Neuronal stem cell (in vitro differentiated cells): ENCODE measurements at regions not wholly inside any gene's neighbourhood (a gene's known extent, or its start where the extent isn't known, plus 50 kb on each side); places are given as distances from the start of the nearest gene placed in this dataset.

Experiments
- DNase-seq: peaks from one replicate; pipeline ENCODE4 v3.0.0-alpha.2; 2013; ENCODE audit warnings: low spot score
- H2AFZ ChIP-seq: one replicate; pipeline ENCODE4 v1.6.1; 2013; ENCODE audit warnings: mild to moderate bottlenecking, low read length, inconsistent platforms
- H2AK5ac ChIP-seq: 2 replicates; pipeline ENCODE4 v1.6.1; 2013; ENCODE audit warnings: low read depth, mild to moderate bottlenecking, inconsistent platforms, low read length, moderate library complexity, mixed read lengths
- H2BK120ac ChIP-seq: 2 replicates; pipeline ENCODE4 v1.6.1; 2013; ENCODE audit warnings: low read depth, mild to moderate bottlenecking, inconsistent platforms, low read length, moderate library complexity, mixed read lengths
- H2BK12ac ChIP-seq: one replicate; pipeline ENCODE4 v1.6.1; 2013; ENCODE audit warnings: low read length, inconsistent platforms
- H2BK15ac ChIP-seq: 2 replicates; pipeline ENCODE4 v1.6.1; 2013; ENCODE audit warnings: mild to moderate bottlenecking, low read length, inconsistent platforms, mixed read lengths
- H2BK5ac ChIP-seq: one replicate; pipeline ENCODE4 v1.6.1; 2013; ENCODE audit warnings: inconsistent platforms, mild to moderate bottlenecking, low read length, moderate library complexity
- H3K14ac ChIP-seq: one replicate; pipeline ENCODE4 v1.6.1; 2013; ENCODE audit warnings: low read length, inconsistent platforms
- H3K18ac ChIP-seq: 2 replicates; pipeline ENCODE4 v1.6.1; 2013; ENCODE audit warnings: low read length, inconsistent platforms
- H3K23ac ChIP-seq: 2 replicates; pipeline ENCODE4 v1.6.1; 2013; ENCODE audit warnings: low read depth, mild to moderate bottlenecking, mixed read lengths, low read length, inconsistent platforms; ENCODE audit not compliant: poor library complexity
- H3K27ac ChIP-seq: replicated peaks from 3 replicates; pipeline ENCODE4 v1.5.1; 2013; ENCODE audit warnings: low read length, inconsistent platforms
- H3K27me3 ChIP-seq, 3 experiments: 2 replicates each; pipeline ENCODE4 v1.6.1; 2013; ENCODE audit warnings: low read length in 3 of 3, mild to moderate bottlenecking in 2 of 3, inconsistent platforms in 1 of 3, low read depth in 1 of 3, mixed read lengths in 1 of 3, moderate library complexity in 1 of 3; ENCODE audit not compliant: control insufficient read depth in 3 of 3, insufficient read depth in 3 of 3
- H3K36me3 ChIP-seq, 2 donors: replicated peaks in 1 of 2; 2 replicates each; pipeline ENCODE4 v1.6.1; 2013; ENCODE audit warnings: low read length in 2 of 2; ENCODE audit not compliant: control insufficient read depth in 2 of 2, insufficient read depth in 2 of 2
- H3K4ac ChIP-seq: 2 replicates; pipeline ENCODE4 v1.6.1; 2013; ENCODE audit warnings: inconsistent platforms, mild to moderate bottlenecking, low read length, moderate library complexity
- H3K4me1 ChIP-seq, 2 donors: 1 replicate in 1 of 2; 2 replicates in 1 of 2; pipeline ENCODE4 v1.6.1; 2013; ENCODE audit warnings: low read length in 2 of 2, low read depth in 1 of 2; ENCODE audit not compliant: control insufficient read depth in 2 of 2, insufficient read depth in 1 of 2
- H3K4me2 ChIP-seq: one replicate; pipeline ENCODE4 v1.6.1; 2013; ENCODE audit warnings: mild to moderate bottlenecking, low read length, inconsistent platforms; ENCODE audit not compliant: insufficient read depth, poor library complexity, severe bottlenecking
- H3K4me3 ChIP-seq, 2 donors: 2 replicates each; pipeline ENCODE4 v1.5.1; 2013; ENCODE audit warnings: low read length in 2 of 2, mild to moderate bottlenecking in 2 of 2, inconsistent platforms in 1 of 2, moderate library complexity in 1 of 2
- H3K79me1 ChIP-seq: one replicate; pipeline ENCODE4 v1.6.1; 2013; ENCODE audit warnings: low read depth, mild to moderate bottlenecking, inconsistent platforms, low read length, moderate library complexity
- H3K9ac ChIP-seq: one replicate; pipeline ENCODE4 v1.6.1; 2013; ENCODE audit warnings: mild to moderate bottlenecking, low read depth, low read length, inconsistent platforms; ENCODE audit not compliant: poor library complexity
- H3K9me3 ChIP-seq, 2 donors: replicated peaks in 1 of 2; 2 replicates each; pipeline versions ENCODE3 to v1.6.1; 2013; ENCODE audit warnings: low read length in 2 of 2, mild to moderate bottlenecking in 2 of 2, inconsistent platforms in 1 of 2, low read depth in 1 of 2, mixed read lengths in 1 of 2, moderate library complexity in 1 of 2; ENCODE audit not compliant: control insufficient read depth in 2 of 2, insufficient read depth in 1 of 2
- H4K8ac ChIP-seq: one replicate; pipeline ENCODE4 v1.6.1; 2013; ENCODE audit warnings: low read depth, mild to moderate bottlenecking, inconsistent platforms, low read length, moderate library complexity
- H4K91ac ChIP-seq: one replicate; pipeline ENCODE4 v1.6.1; 2013; ENCODE audit warnings: low read length, low read depth, mild to moderate bottlenecking, inconsistent platforms; ENCODE audit not compliant: poor library complexity
- WGBS, 2 donors: extraction: QIAGEN DNeasy Blood & Tissue Kit; methylation state at CpG; one replicate each; pipeline ENCODE4 v1.1.7; 2013; ENCODE audit warnings: missing lambda C conversion rate in 2 of 2, mixed read lengths in 1 of 2; ENCODE audit not compliant: insufficient read length in 2 of 2, insufficient replicate concordance in 1 of 2; ENCODE audit errors: extremely low coverage in 2 of 2; 5-methylcytosine and 5-hydroxymethylcytosine counted together

- Histone ChIP-seq H3K18ac (no peak overlapping the region), H4K8ac (no peak overlapping the region), H3K36me3 (no peaks in the 10 kb centered on the region), H3K4ac (no peak overlapping the region), H3K27me3 (no peaks in the 10 kb centered on the region), H3K79me1 (no peaks in the 10 kb centered on the region), H2BK5ac (no peak overlapping the region), H3K4me3 (no peak overlapping the region), H3K4me2 (no peak overlapping the region), H2AK5ac (no peak overlapping the region), H2BK120ac (no peak overlapping the region), H3K9ac (no peak overlapping the region), H3K27ac (no peak overlapping the region), H3K4me1 (peaks cover 0 to 9% of the 10 kb centered on the region in 2 donors), H3K14ac (no peak overlapping the region), H2BK15ac (no peak overlapping the region), H3K23ac (no peak overlapping the region), H3K9me3 (no peaks in the 10 kb centered on the region), H2BK12ac (no peak overlapping the region), H2AFZ (no peak overlapping the region), H4K91ac (no peak overlapping the region)
- no peak for DNase-seq
Measured at GRCh38 chr3:152714507-152714906, 120.4 kb upstream of the P2RY1 start.

- H2AK5ac ChIP-seq, result no peak overlapping the region
- no peak overlapping the region for H3K4ac ChIP-seq
- H3K14ac ChIP-seq, result no peak overlapping the region
- no peak overlapping the region for H2BK120ac ChIP-seq
- H2BK15ac ChIP-seq, result no peak overlapping the region
- H3K4me3 ChIP-seq, result no peak overlapping the region
- no peaks in the 10 kb centered on the region for H3K27me3 ChIP-seq
- no peak overlapping the region for H2BK5ac ChIP-seq
- H3K9ac ChIP-seq, result no peak overlapping the region
- H3K79me1 ChIP-seq, result no peaks in the 10 kb centered on the region
- no peak overlapping the region for H2BK12ac ChIP-seq
- no peak overlapping the region for H3K4me2 ChIP-seq
- DNase-seq, result no peak
- no peak overlapping the region for H3K23ac ChIP-seq
- H3K18ac ChIP-seq, result no peak overlapping the region
- no peak overlapping the region for H4K8ac ChIP-seq
- H2AFZ ChIP-seq, result no peak overlapping the region
- H3K36me3 ChIP-seq, result no peaks in the 10 kb centered on the region
- H3K4me1 ChIP-seq, result peaks cover 0 to 9% of the 10 kb centered on the region in 2 donors
- H3K27ac ChIP-seq, result no peak overlapping the region
- H4K91ac ChIP-seq, result no peak overlapping the region
- WGBS, 2 donors, result no CpG with 5 or more reads among the region's 3 CpGs
- H3K9me3 ChIP-seq, result peaks cover 0 to 4% of the 10 kb centered on the region in 2 donors
Measured at GRCh38 chr3:152717252-152717651, 117.7 kb upstream of the P2RY1 start.

- H2BK5ac ChIP-seq, result no peak overlapping the region
- no peak overlapping the region for H3K9ac ChIP-seq
- H3K23ac ChIP-seq, result no peak overlapping the region
- H4K91ac ChIP-seq, result no peak overlapping the region
- peaks cover 0 to 4% of the 10 kb centered on the region in 2 donors for H3K9me3 ChIP-seq
- H2AK5ac ChIP-seq, result no peak overlapping the region
- H3K27me3 ChIP-seq, result no peaks in the 10 kb centered on the region
- no peak overlapping the region for H3K27ac ChIP-seq
- no peak overlapping the region for H3K18ac ChIP-seq
- no peak overlapping the region for H2BK15ac ChIP-seq
- H2AFZ ChIP-seq, result peak overlapping the region; percentile 56
- no peak overlapping the region for H3K14ac ChIP-seq
- no peak for DNase-seq
- no peak overlapping the region for H2BK120ac ChIP-seq
- H3K36me3 ChIP-seq, result no peaks in the 10 kb centered on the region
- no peak overlapping the region for H3K4me2 ChIP-seq
- H4K8ac ChIP-seq, result no peak overlapping the region
- H3K79me1 ChIP-seq, result no peaks in the 10 kb centered on the region
- H3K4me3 ChIP-seq, result no peak overlapping the region
- H2BK12ac ChIP-seq, result no peak overlapping the region
- H3K4ac ChIP-seq, result no peak overlapping the region
- H3K4me1 ChIP-seq, result peaks cover 0 to 9% of the 10 kb centered on the region in 2 donors
Measured at GRCh38 chr3:152718810-152719209, 116.1 kb upstream of the P2RY1 start.

- Histone ChIP-seq H2AK5ac (no peak overlapping the region), H3K4me1 (peaks cover 0 to 9% of the 10 kb centered on the region in 2 donors), H3K36me3 (no peaks in the 10 kb centered on the region), H2BK5ac (no peak overlapping the region), H2BK15ac (no peak overlapping the region), H3K14ac (no peak overlapping the region), H4K8ac (no peak overlapping the region), H3K4me2 (no peak overlapping the region), H3K79me1 (no peaks in the 10 kb centered on the region), H3K4ac (no peak overlapping the region), H3K27ac (no peak overlapping the region), H2BK12ac (no peak overlapping the region), H2AFZ (peak overlapping the region; percentile 56), H3K27me3 (no peaks in the 10 kb centered on the region), H4K91ac (no peak overlapping the region), H3K9ac (no peak overlapping the region), H2BK120ac (no peak overlapping the region), H3K18ac (no peak overlapping the region), H3K4me3 (no peak overlapping the region), H3K23ac (no peak overlapping the region), H3K9me3 (peaks cover 0 to 4% of the 10 kb centered on the region in 2 donors)
- no CpG with 5 or more reads among the region's 2 CpGs for WGBS, 2 donors
- no peak for DNase-seq
Measured at GRCh38 chr3:152719264-152719663, 115.7 kb upstream of the P2RY1 start.
